ENCODE measurements at regions not wholly inside any gene's neighbourhood (a gene's known extent, or its start where the extent isn't known, plus 50 kb on each side); places are given as distances from the start of the nearest gene placed in this dataset.

- no peak for TF ChIP-seq EZH2 (IDR thresholded peaks at IDR 0.05; ENCODE audit: low read length, missing control alignments)
- TF ChIP-seq, protein P1, sequence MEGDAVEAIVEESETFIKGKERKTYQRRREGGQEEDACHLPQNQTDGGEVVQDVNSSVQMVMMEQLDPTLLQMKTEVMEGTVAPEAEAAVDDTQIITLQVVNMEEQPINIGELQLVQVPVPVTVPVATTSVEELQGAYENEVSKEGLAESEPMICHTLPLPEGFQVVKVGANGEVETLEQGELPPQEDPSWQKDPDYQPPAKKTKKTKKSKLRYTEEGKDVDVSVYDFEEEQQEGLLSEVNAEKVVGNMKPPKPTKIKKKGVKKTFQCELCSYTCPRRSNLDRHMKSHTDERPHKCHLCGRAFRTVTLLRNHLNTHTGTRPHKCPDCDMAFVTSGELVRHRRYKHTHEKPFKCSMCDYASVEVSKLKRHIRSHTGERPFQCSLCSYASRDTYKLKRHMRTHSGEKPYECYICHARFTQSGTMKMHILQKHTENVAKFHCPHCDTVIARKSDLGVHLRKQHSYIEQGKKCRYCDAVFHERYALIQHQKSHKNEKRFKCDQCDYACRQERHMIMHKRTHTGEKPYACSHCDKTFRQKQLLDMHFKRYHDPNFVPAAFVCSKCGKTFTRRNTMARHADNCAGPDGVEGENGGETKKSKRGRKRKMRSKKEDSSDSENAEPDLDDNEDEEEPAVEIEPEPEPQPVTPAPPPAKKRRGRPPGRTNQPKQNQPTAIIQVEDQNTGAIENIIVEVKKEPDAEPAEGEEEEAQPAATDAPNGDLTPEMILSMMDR (conservative IDR thresholded peaks at IDR 0.05 in 1 of 2, IDR thresholded peaks at IDR 0.05 in 1 of 2; ENCODE audit: low read depth in 1 of 2, low read length in 2 of 2) = no peak
- Histone ChIP-seq H3K4me1 (ENCODE audit: control insufficient read depth, extremely low read depth, insufficient read depth, low read length) (no peaks in the 10 kb centered on the region), H4K20me1 (ENCODE audit: control insufficient read depth, extremely low read depth, insufficient read depth, low read length) (no peaks in the 10 kb centered on the region), H2AFZ (ENCODE audit: low read length) (no peak overlapping the region), H3K79me2 (ENCODE audit: control insufficient read depth, insufficient read depth, low read length) (no peaks in the 10 kb centered on the region), H3K27me3 (ENCODE audit: control insufficient read depth, insufficient read depth, low read length) (peaks cover 37% of the 10 kb centered on the region), H3K9ac (ENCODE audit: insufficient read depth, low read length) (no peak overlapping the region), H3K27ac (ENCODE audit: insufficient read depth, low read length) (no peak overlapping the region), H3K4me3 (replicated peaks in 1 of 4; ENCODE audit: control extremely low read depth in 1 of 4, insufficient read depth in 1 of 4, low read depth in 3 of 4, low read length in 4 of 4) (no peak overlapping the region), H3K36me3 (ENCODE audit: control insufficient read depth, insufficient read depth, low read length) (no peaks in the 10 kb centered on the region), H3K9me3 (ENCODE audit: control insufficient read depth, insufficient read depth, low read depth, low read length) (no peaks in the 10 kb centered on the region), H3K4me2 (ENCODE audit: extremely low read depth, insufficient read depth, low read length) (no peak overlapping the region)
- DNase-seq (ENCODE audit: low read depth in 2 of 2) = no peak
Observed at GRCh38 chr2:120518819-120519218, 172.9 kb downstream of the INHBB start.

- Histone ChIP-seq H3K4me2 (ENCODE audit: extremely low read depth, insufficient read depth, low read length) (no peak overlapping the region), H3K36me3 (ENCODE audit: control insufficient read depth, insufficient read depth, low read length) (no peaks in the 10 kb centered on the region), H3K9ac (ENCODE audit: insufficient read depth, low read length) (no peak overlapping the region), H3K27me3 (ENCODE audit: control insufficient read depth, insufficient read depth, low read length) (peaks cover 43% of the 10 kb centered on the region), H3K79me2 (ENCODE audit: control insufficient read depth, insufficient read depth, low read length) (no peaks in the 10 kb centered on the region), H2AFZ (ENCODE audit: low read length) (no peak overlapping the region), H3K27ac (ENCODE audit: insufficient read depth, low read length) (no peak overlapping the region), H3K4me3 (replicated peaks in 1 of 4; ENCODE audit: control extremely low read depth in 1 of 4, insufficient read depth in 1 of 4, low read depth in 3 of 4, low read length in 4 of 4) (no peak overlapping the region), H3K9me3 (ENCODE audit: control insufficient read depth, insufficient read depth, low read depth, low read length) (no peaks in the 10 kb centered on the region), H4K20me1 (ENCODE audit: control insufficient read depth, extremely low read depth, insufficient read depth, low read length) (no peaks in the 10 kb centered on the region), H3K4me1 (ENCODE audit: control insufficient read depth, extremely low read depth, insufficient read depth, low read length) (no peaks in the 10 kb centered on the region)
- no peak for DNase-seq (ENCODE audit: low read depth in 2 of 2)
- no peak for TF ChIP-seq EZH2 (IDR thresholded peaks at IDR 0.05; ENCODE audit: low read length, missing control alignments)
- TF ChIP-seq, protein P1 (conservative IDR thresholded peaks at IDR 0.05 in 1 of 2, IDR thresholded peaks at IDR 0.05 in 1 of 2; ENCODE audit: low read depth in 1 of 2, low read length in 2 of 2) = no peak
Observed at GRCh38 chr2:120519469-120519868, 173.5 kb downstream of the INHBB start.

DNA sequence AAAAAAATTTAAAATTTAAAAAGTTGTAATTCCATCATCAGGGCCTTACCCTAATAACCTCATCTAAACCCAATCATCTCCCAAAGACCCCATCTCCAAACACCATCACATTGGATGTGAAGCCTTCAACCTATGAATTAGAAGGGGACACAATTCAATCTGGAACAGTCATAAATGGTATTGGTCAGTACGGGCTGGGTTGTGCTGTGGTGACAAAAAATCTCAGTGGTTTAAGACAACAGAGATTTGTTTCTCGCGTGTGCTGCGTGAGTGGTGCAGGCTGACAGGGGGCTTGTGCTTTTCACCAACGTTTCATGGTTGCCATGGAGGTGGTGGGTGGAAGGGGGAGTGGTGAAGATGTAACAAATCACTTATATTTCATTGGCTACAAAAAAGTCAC lies 174.5 kb downstream of the INHBB start:
- H3K79me2 ChIP-seq (ENCODE audit: control insufficient read depth, insufficient read depth, low read length) = no peaks in the 10 kb centered on the region
- TF ChIP-seq, protein P1 (conservative IDR thresholded peaks at IDR 0.05 in 1 of 2, IDR thresholded peaks at IDR 0.05 in 1 of 2; ENCODE audit: low read depth in 1 of 2, low read length in 2 of 2) = no peak
- no peak for TF ChIP-seq EZH2 (IDR thresholded peaks at IDR 0.05; ENCODE audit: low read length, missing control alignments)
- H3K27me3 ChIP-seq (ENCODE audit: control insufficient read depth, insufficient read depth, low read length) = peaks cover 42% of the 10 kb centered on the region
- no peak overlapping the region for H2AFZ ChIP-seq (ENCODE audit: low read length)
- H3K4me1 ChIP-seq (ENCODE audit: control insufficient read depth, extremely low read depth, insufficient read depth, low read length) = no peaks in the 10 kb centered on the region
- no peak overlapping the region for H3K4me2 ChIP-seq (ENCODE audit: extremely low read depth, insufficient read depth, low read length)
- no peak overlapping the region for H3K9ac ChIP-seq (ENCODE audit: insufficient read depth, low read length)
- DNase-seq (ENCODE audit: low read depth in 2 of 2) = no peak
- H3K4me3 ChIP-seq (replicated peaks in 1 of 4; ENCODE audit: control extremely low read depth in 1 of 4, insufficient read depth in 1 of 4, low read depth in 3 of 4, low read length in 4 of 4) = no peak overlapping the region
- H3K9me3 ChIP-seq (ENCODE audit: control insufficient read depth, insufficient read depth, low read depth, low read length) = no peaks in the 10 kb centered on the region
- H4K20me1 ChIP-seq (ENCODE audit: control insufficient read depth, extremely low read depth, insufficient read depth, low read length) = no peaks in the 10 kb centered on the region
- H3K27ac ChIP-seq (ENCODE audit: insufficient read depth, low read length) = no peak overlapping the region
- H3K36me3 ChIP-seq (ENCODE audit: control insufficient read depth, insufficient read depth, low read length) = no peaks in the 10 kb centered on the region
